SU-DHL-6 (cell line): ENCODE measurements at regions not wholly inside any gene's neighbourhood (a gene's known extent, or its start where the extent isn't known, plus 50 kb on each side); places are given as distances from the start of the nearest gene placed in this dataset.

ENCODE experiments used
- EZH2phosphoT487 ChIP-seq: fragments of 200-600 bp; sonication (generic), shearing (Covaris generic); conservative IDR thresholded peaks from 2 replicates; pipeline ENCODE4 v1.6.1; 2018; ENCODE audit warnings: mild to moderate bottlenecking, antibody characterized with exemption, low read length, moderate library complexity, mixed read lengths
- TF ChIP-seq, protein P1 (sequence below): fragments of 200-600 bp; sonication (generic); IDR thresholded peaks from one replicate; pipeline ENCODE4 v1.5.1; 2017; ENCODE audit warnings: antibody characterized with exemption, mild to moderate bottlenecking, low read length, moderate library complexity; ENCODE audit not compliant: insufficient read depth, poor library complexity, severe bottlenecking

GRCh38 chr12:115043079-115043478 is 359.1 kb upstream of the TBX3 start:
- TF ChIP-seq, protein P1, sequence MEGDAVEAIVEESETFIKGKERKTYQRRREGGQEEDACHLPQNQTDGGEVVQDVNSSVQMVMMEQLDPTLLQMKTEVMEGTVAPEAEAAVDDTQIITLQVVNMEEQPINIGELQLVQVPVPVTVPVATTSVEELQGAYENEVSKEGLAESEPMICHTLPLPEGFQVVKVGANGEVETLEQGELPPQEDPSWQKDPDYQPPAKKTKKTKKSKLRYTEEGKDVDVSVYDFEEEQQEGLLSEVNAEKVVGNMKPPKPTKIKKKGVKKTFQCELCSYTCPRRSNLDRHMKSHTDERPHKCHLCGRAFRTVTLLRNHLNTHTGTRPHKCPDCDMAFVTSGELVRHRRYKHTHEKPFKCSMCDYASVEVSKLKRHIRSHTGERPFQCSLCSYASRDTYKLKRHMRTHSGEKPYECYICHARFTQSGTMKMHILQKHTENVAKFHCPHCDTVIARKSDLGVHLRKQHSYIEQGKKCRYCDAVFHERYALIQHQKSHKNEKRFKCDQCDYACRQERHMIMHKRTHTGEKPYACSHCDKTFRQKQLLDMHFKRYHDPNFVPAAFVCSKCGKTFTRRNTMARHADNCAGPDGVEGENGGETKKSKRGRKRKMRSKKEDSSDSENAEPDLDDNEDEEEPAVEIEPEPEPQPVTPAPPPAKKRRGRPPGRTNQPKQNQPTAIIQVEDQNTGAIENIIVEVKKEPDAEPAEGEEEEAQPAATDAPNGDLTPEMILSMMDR: no peak
- no peak for TF ChIP-seq EZH2phosphoT487
